NCI-H526 (cell line): ENCODE measurements at regions not wholly inside any gene's neighbourhood (a gene's known extent, or its start where the extent isn't known, plus 50 kb on each side); places are given as distances from the start of the nearest gene placed in this dataset.
"Not testable (repeated sequence)": the region's sequence is repeated elsewhere in the genome, so short reads cannot be mapped to it uniquely, and the experiment has no call there.

Source experiments
- DNase-seq, 2 experiments: peaks; one replicate each; lab custom pipeline; 2025; lab: John Stamatoyannopoulos, UW

DNA sequence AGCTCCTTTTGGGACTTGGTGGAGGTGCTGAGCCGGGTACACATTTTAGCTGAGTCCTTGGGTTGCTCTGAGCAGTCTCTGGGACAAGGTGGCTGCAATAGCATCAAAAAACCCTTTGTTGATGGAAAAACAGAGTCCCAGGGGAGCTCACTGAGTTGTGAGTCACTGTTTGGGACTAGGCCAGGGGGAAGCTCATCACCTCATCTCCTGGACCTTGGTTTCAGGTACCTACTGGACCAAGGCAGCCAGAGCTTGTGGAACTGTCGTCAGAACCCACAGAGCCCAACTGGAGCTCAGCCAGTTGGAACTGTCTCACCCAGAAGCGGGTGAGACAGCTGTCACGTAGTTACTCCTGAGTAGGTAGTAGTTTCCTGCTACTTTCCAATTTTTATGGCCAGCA lies 146.7 kb downstream of the HLX start:
- no peak for DNase-seq

GRCh38 chr1:221029981-221030649 lies 150.9 kb downstream of the HLX start:
- no peak for DNase-seq

- DNase-seq: no peak
Observed at GRCh38 chr1:221030990-221031389, 151.7 kb downstream of the HLX start.

- DNase-seq: no peak
Observed at GRCh38 chr1:221031458-221032203, 152.4 kb downstream of the HLX start.

DNA sequence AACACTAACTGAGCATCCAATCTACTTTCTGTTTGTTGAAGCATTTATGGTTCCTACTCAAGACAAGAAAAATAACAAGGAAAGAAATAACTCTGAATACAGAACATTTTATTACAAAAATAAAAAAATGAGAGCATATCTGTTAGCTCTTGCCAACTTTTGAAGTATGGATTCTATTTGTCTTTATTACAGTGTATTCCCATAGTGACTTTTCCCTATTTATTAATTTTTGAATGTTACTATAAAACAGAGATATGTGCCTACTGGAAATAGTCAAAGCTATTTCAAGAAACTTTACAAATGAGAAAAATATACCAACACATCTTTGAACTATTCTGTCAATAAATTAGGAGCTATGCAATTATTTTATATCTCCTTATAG lies 153.0 kb downstream of the HLX start:
- no peak for DNase-seq

DNA sequence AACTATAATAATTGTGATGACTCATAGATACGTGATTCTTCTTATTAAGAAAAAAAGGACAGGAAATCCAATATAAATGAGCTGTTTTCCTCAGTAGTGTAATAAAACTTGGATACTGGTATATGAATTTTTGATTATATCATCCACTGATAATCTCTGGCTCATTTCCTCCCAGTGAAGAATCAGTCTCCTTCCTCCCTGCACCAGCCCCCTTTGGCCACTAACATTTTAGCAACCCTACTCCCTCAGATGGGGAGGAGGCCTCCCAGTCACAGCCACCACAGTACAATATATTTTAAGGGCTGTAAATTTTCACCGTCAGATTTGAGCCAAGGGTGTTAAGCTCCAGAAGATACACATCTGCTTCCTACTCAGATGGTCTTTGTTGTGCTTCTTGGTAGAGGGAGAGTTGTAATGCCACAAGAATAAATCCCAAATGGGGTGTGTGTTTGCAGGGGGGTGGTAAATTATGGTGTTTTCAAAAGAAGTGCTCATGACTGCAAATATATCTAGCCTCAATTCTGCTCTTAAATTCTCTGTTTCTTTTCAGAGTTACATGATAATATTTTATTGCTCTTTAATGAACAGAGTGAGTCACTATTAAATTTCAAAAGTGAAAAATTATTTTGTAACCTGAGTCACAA lies 153.5 kb downstream of the HLX start:
- DNase-seq: no peak

GRCh38 chr1:221035662-221036153 lies 156.5 kb downstream of the HLX start:
- DNase-seq: no peak

DNA sequence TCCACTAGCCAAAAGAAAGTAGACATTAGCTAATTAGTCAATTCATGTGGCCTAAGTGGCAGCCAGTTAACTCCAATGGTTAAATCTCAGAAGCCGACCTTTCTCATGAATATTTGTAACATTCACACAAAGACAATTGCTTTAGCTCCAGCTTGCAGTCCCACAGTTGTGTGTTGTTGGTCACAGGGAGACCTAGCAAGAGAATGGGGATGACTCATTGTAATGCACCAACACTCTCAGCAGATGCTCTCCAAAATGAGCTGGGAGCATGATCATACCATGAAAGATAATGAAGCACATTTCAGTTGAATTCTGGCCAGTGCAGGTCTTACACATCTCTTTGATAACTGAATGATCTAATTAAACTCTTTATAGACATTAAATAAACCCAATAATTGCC lies 160.4 kb downstream of the HLX start:
- no peak for DNase-seq

DNA sequence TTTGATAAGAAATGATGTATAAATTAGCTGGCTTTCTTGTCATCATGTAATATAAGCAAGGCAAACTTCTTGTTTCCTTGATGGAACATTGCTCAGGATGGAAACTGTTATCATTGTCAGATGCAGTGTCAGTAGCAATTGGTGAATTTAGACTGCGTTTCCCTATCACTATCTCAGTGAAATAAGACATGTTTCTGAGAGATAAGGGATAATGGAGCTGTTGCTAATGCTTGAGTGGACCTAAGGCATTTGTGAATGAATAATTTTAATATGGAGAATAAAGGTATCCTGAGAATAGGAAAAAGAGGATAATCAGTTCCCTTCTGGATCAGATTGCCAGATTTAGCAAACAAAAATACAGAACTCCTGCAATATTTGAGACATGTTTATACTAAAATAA lies 160.9 kb downstream of the HLX start:
- no peak for DNase-seq

DNA sequence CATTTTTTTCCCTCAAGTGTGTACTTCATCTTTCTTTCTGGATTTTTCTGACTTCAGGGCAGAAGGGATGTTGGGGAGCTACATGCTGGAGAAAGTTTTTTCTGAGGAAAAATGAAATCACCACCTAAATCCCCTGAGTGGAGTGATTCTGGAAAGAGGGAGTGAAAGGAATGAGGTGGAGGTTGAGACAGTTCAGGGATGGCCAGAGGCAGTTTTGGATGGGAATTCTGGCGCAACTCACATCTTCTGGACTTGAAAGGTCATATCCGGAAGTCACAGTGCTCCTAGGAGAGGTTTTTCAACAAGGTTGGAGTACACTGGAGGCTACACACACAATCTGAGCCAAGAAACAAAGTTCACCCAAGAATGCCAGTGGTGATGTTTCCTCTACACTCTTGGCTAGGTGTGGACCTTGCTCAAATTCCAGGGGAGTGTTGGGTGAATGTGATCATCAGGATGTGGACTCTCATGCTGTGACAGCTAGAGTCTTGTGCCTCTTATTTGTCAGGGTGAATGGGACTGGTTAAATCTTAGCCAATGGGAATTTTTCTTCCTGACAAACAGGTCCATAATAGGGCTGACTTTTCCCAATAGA lies 161.5 kb downstream of the HLX start:
- no peak for DNase-seq

DNA sequence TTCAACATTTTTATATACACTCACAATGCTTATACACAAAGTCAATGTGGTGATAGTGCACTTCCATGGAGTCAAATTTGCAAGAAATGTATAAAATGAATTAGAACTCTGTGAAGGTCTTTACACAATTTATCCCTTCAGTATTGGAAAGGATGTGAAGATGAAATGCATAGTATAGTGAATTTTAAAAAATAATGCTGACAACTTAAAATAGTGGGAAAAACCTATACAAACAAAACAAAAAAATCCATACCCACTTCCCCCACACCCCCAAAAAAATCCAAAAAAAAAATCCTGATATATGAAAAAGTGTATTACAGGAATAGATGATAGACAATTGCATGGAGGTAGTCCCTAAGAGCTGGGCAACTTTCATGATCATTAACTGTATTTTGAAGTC lies 165.3 kb downstream of the HLX start:
- DNase-seq: no peak

DNA sequence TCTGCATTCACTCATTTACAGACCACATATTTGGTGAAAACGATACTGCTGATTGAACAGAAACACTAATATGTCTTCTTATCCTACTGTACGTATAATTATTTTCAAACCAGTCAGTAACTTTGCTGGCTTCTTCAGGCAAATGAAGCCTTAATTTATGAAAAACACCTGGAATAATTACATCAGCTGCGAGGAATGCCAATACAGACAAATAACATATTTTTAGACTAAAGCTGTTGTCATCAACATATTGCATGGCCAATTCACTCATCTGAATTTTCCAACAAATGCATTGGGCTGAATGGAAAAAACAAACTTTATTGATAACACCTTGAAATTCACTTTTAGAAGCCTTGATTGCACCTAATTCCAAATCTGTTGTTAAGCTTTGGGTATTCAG lies 165.9 kb downstream of the HLX start:
- DNase-seq: no peak

DNA sequence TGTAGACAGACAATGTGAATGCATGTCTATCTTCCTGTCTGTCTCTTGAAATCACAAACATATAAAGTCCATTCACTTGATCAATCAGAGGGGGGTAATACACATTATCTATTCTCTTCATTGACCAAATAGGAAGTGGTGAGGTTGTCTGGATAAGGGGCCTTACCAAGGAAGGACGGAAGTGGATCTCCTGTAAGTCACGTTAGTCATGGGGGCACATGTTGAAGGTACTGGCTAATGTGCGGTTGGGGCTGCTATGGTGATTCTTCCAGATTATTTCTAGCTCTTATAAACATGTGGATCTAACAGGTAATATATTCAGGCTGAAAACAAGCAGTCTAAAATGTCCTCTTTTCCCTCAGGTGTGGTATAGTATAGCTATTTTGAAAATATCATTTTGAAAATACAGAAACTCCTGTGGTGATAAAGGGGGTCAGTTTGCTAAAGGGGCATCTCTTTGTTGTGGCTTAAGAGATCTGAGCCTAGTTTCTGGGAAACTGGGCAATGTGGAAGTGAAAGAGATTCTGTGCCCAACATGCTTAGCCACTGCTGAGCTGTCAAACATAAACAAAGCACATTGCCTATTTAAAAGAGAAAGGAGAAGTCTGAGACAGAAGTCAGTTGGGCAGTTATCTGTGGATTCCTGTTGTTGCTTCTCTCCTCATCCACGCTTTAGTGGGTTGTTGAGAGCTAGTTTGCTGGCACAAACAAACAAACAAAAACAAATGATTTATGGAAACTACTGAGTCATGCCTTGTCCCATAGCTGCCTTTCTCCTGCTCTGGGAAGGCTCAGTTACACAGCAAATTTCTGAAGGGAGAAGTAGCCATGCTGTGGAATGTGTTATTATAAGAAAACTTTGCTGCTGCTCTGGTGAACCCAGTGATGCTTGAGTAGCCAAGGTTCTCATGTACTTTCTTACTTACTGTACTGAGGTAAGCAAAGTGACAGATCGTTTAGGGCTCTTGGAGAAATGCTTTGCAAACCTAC lies 166.9 kb downstream of the HLX start:
- no peak for DNase-seq

DNA sequence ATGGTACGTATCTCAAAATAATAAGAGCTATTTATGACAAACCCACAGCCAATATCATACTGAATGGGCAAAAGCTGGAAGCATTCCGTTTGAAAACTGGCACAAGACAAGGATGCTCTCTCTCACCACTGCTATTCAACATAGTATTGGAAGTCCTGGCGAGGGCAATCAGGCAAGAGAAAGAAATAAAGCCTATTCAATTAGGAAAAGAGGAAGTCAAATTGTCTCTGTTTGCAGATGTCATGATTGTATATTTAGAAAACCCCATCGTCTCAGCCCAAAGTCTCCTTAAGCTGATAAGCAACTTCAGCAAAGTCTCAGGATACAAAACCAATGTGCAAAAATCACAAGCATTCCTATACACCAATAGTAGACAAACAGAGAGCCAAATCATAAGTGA lies 172.1 kb downstream of the HLX start:
- not testable (repeated sequence) for DNase-seq

DNA sequence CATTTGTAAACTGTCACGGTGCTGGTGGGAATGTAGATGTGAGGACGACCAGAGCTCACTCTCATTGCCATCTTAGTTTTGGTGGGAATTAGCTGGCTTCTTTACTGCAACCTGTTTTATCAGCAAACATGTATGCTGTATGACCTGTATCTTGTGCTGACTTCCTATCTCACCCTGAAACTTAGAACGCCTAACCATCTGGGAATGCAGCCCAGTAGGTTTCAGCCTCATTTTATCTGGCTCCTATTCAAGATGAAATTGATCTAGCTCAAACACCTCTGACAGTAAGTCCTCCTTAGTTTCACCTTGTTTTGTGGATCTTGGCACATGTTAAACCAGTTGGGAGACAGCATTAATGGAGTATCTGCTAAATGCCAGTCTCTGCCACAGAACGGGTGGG lies 174.6 kb downstream of the HLX start:
- no peak for DNase-seq

GRCh38 chr1:221059506-221059905 lies 180.3 kb downstream of the HLX start:
- no peak for DNase-seq

GRCh38 chr1:221063651-221064050 lies 184.4 kb downstream of the HLX start:
- DNase-seq: no peak

DNA sequence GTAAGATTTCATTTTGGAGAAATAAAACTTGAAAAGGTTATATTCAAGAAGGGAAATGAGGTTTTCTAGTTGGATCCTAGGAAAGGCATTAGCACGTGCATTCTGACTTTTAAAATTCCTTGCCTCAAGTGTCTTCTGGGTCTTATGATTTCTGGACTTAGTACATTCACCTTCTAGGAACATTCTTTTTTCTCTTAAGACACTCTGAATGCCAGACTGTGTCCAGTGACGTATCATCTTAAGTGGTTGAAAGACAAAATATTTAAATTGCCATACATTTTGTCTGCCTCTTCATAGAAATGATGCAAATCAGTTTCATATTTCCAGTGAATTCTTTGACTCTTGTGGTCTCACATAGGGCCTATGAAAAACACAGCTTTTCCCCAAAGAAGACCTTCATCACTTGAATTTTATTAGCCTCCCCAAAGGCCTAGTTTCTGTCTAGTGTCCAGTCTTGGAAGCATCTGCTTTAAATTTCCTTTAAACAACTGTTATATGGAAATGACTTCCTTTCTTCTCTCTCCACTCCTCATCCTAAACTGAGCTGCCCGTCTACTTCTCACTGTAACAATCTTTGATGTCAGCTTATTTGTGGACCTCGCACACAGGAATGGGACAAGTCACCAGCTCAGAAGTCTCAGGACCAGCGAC lies 187.2 kb downstream of the HLX start:
- DNase-seq: no peak

DNA sequence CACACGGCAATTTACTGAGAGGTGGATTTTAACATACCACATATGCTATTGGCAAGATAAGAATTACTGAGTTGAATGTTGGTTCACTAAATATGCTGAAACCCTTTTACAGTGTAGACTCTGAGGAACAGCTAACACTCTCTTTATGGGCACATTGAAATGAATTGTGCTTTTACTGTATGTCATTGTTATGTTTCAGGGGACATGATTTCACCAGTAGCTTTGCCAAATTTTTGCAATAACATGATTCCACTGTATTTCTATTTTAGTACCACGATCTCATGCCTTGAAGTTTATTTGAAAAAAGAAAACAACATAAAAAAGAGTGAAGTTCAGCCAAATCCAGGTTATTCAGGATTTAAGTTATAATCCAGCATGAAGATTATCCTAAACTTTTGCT lies 188.5 kb downstream of the HLX start:
- no peak for DNase-seq

DNA sequence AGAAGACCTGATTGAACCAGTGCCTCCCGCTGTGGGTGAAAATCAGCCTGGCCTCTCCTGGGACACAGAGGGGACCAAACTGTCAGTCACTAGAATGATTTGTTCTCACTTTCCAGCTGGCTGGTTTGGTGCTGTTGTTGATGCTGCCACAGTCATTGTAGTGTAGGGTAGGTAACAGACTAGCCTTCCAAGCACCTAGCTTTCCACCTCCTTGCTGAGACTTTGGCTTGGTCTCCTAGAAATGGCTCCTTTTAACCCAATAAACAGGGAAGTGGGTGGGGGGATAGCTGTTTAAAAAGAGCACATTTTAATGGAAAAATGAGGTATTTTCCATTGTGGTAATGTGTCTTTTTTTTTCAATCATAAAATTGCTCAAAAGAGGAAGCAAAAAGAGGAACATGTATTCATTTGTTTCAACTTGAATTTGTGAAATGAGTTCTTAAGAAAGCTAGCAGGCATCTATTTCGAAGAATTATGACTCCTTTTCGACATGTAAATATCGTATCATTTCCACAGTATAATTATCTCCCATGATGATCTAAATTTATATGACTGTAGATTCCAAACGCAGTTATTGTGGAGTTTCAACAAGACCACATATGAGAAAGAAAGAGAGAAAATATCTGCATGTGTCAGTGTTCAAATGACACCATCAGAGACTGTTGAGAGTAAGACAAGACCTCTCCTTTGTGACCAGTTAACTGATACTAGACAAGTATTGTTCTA lies 190.1 kb downstream of the HLX start:
- no peak for DNase-seq
